ENCODE measurements at regions not wholly inside any gene's neighbourhood (a gene's known extent, or its start where the extent isn't known, plus 50 kb on each side); places are given as distances from the start of the nearest gene placed in this dataset.
A peak's percentile ranks its signal among the peaks of the same experiment; 100 is the strongest.

GRCh38 chr11:128039140-128040021, 548.0 kb downstream of the ETS1 start:
- no peak for DNase-seq (ENCODE audit: low spot score)

DNA sequence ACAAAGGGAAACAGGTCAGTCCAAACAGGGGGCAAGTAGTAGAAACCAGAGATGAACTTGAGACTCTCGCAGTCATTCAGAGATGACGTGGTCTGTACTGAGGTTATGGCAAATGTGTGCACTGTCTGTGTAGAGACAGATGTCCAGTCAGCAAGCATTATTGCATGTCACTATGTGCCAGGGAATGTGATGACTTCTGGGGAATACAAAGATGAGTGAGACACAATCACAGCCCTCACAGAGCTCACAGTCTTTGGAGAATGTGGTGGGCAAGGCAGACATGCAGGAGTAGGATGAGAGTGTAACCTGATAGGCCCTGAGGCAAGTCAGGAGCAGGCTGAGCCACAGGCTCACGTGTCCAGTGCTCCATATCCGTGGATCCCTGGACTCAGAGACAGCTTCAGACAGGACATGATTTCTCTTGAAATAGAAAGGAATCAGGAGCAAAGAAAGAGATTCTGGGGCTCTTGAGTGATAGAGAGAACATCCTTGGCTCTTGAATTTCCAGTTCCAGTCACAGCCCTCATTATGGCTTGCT, 550.7 kb downstream of the ETS1 start:
- DNase-seq (ENCODE audit: low spot score): no peak

DNA sequence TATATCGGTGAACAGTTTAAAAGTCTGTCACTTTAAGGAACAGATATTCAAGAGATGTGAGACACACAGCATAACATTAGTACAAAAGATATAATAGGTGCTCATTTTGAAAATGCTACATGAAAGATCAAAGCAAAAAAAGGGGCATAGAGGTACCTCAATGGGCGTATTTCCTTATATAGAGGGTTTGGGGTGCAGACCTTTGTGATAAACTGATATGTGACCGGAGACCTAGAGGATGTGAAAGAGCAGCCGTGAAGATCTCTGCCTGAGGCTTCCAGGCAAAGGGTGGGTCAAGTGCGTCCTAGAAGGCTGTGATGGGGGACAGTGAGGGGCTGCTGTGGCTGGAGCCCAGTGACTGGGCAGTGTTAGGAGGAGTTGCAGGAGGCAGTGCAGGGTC, 551.4 kb downstream of the ETS1 start:
- DNase-seq (ENCODE audit: low spot score): no peak

DNA sequence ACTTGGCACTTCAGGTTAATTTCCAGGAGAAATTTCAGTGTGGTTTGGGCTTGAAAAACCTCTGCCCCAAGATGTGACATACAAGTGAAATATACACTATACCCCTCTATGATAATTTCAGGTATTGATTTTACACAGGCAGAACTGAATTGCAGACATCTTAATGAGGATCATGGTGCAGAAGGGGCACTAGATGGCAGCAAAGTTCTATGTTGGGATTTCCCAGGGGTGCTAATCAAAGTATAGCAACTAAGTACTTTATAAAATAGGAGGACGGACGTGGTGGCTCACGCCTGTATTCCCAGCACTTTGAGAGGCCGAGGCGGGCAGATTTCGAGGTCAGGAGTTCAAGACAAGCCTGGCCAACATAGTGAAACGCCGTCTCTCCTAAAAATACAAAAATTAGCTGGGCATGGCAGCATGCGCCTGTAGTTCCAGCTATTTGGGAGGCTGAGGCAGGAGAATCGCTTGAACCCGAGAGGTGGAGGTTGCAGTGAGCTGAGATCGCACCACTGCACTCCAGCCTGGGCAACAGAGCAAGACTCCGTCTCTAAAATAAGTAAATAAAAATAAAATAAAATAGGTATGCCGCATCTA, 555.7 kb downstream of the ETS1 start:
- DNase-seq (ENCODE audit: low spot score): peak; percentile 45

GRCh38 chr11:128029219-128029722, 558.1 kb downstream of the ETS1 start:
- no peak for DNase-seq (ENCODE audit: low spot score)

DNA sequence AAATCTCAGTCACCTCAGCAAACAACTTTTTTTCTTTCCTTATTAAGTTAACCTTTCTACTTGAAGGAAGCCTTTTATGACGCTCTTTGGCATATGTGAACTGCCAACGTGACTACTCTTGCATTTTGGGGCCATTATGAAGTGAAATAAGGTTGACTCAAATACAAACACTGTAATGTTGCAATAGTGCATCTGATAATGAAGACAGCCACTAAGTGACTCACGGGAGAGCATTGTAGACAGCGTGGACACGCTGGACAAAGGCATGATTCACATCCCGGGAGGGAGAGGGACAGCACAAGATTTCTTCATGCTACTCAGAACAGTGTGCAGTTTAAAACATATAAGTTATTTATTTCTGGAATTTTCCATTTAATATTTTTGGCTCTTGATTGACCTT, 560.8 kb downstream of the ETS1 start:
- no peak for DNase-seq (ENCODE audit: low spot score)

DNA sequence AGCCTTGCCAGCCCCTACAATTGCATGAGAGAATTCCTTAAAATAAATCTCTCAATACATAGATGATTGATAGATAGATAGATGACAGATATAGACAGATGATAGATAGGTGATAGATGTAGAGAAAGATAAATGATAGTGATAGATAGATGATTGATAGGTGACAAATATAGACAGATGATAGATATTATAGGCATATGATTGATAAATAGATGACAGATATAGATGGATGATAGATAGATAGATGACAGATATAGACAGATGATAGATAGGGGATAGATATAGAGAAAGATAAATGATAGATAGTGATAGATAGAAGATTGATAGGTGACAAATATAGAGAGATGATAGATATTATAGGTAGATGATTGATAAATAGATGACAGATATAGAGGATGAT, 564.6 kb downstream of the ETS1 start:
- DNase-seq (ENCODE audit: low spot score): no peak

DNA sequence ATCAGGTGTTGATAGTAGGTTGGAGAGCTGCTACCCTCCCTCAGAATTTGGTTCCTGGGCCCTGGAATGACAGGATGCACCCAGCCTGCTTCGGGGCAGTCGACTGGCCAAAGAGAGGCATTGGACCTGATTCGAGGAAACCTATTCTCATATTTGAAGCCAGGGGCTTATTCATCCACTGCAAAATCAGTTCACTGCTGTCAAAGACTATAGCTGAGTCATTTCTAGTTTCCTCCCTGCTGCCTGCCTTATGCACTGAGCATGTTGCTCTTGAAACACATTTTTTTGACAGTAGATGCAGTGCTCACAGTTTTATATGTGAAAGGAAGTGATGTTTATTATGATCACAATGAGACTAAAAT, 565.4 kb downstream of the ETS1 start:
- no peak for DNase-seq (ENCODE audit: low spot score)

DNA sequence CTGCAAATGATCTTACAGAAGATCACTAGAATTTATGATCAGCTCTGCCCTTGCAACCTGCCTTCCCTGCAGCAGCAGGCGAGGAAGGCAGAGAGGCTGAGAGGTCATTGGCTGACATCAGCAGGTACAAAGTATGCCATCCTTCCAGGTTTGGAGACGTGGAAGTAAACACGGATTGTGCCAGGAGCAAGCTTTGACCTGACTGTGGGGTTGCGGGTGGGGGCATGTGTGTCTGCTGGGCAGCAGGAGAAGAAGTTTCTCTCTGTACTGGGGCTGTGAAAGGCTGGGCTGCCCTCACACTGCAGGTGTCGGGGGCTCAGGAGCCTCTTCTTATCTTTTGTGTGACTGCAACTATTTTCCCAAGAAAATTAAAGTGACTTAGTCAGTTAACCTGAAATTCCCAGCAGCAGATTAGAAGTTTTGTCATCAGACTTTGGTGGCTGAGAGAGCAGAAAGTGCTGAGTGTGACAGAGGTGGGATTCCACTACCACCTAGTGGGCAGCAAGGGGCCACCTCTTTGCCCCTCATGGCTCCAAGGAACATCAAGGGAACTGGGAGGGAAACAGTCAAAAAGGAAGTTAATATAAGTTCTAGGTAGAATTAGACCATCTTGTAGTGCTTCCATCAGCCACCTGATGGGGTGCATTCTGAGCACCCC, 565.9 kb downstream of the ETS1 start:
- no peak for DNase-seq (ENCODE audit: low spot score)

GRCh38 chr11:128018692-128019091, 568.7 kb downstream of the ETS1 start:
- DNase-seq (ENCODE audit: low spot score): no peak

DNA sequence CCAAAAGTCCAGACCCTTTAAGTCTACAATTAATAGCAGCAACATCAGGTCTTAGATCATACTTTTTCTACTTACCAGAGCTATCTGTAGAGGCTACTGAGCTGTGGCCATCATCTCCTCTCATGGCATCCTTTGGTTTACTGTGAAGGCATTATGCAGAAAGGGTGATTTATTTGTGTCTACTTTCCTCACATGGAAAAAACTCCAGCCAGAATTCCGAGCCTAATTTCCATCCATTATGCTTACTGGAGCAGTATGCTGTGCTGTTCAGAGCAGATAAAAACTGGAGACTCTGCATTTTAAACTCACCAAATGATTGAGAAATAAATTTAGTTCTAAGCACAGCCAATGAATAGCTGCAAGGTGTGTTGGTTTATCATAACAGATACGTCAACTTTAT, 581.8 kb downstream of the ETS1 start:
- DNase-seq (ENCODE audit: low spot score): no peak

GRCh38 chr11:127998421-127998820, 588.9 kb downstream of the ETS1 start:
- DNase-seq (ENCODE audit: low spot score): no peak

DNA sequence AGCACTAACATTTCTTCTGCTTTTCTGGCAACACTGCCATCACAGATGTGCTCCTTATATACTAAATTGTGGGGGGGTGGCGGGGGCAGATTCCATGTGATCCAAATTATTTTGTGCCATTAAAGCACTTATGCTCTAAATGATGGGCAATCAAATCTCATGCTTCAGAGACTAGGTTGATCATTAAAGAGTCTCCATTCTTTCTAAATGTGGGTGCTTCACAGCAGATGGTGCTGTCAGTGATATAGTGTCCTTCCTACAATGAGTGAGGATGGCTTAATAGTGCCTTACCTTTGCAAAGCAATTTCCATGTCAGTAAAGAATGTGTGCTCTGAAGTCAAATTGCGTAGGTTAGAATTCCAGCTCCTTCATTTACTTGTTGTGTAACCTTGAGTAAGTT, 589.8 kb downstream of the ETS1 start:
- DNase-seq (ENCODE audit: low spot score): no peak

- no peak for DNase-seq (ENCODE audit: low spot score)
Measured at GRCh38 chr11:127996825-127997224, 590.5 kb downstream of the ETS1 start.

DNA sequence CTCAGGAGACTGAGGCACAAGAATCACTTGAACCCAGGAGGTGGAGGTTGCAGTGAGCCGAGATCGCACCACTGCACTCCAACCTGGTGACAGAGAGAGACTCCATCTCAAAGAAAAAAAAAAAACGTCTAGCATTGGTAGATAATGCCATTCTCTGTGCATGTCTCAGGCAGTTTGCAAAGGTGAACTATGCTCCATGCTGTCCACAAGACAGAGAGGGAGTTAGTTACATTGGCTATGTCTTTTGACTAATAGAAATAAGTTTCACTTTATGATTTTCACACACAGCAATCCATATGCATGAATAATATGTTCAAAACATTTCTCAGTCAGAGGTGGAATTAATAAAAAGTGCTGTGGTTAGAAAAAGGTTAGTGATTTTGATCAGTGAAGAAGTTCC, 591.4 kb downstream of the ETS1 start:
- no peak for DNase-seq (ENCODE audit: low spot score)

DNA sequence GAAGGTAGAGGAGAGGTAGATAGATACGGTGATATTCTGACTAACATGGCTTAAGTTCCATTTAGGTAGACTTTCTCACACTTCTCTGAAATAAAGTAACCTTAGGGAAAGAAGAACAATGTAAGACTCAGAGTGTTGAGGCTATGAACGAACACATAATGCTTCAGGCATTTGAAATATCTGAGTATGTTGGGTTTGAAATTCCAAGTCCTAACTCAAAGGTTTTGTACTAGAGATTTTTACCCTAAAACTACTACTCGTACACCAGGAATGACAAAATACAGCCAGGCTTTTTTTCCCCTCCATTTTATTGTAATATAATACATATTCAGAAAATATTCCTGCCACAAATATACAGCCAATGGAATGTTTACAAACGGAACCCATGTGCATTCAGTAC, 592.6 kb downstream of the ETS1 start:
- DNase-seq (ENCODE audit: low spot score): no peak

- DNase-seq (ENCODE audit: low spot score): no peak
Measured at GRCh38 chr11:127993788-127994187, 593.6 kb downstream of the ETS1 start.

GRCh38 chr11:127993281-127993680, 594.1 kb downstream of the ETS1 start:
- DNase-seq (ENCODE audit: low spot score): no peak

DNA sequence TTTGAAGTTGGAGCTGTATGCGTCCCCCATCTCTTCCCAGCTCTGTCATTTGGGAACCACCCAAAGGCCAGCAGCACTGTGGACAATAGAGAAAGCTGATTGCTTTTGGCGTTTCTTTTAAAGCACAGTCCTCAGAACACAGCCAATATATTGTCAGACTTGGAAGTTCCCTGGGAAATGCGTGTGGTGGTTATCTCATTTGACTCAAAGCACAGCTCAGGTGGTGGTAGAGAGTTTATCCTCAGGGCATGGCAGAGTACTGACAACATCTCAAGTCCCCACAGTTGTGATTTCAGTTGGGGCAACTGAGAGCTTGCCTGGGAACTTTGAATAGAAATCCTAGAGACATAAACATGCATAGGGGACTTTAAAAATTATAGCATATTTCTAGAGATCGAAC, 601.3 kb downstream of the ETS1 start:
- no peak for DNase-seq (ENCODE audit: low spot score)

GRCh38 chr11:127972816-127973215, 614.5 kb downstream of the ETS1 start:
- DNase-seq (ENCODE audit: low spot score): no peak

DNA sequence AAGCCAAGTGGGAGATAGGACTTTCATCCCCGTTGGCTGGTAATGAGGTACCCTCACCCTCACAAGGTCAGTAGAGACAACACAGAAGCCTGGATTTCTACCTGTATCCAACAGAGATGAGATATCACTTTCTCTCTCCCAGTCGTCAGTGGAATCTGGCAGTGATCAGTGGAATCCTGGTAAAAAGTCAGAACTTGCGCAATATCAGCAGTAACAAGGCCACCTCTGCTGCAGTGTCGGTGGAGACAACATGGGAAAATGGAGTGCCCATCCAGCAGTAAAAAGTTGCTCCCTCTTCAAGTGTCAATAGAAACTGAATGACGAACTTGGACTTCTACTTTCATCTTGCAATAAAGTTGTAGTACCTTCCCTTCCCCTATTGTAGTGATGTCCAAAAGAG, 615.9 kb downstream of the ETS1 start:
- no peak for DNase-seq (ENCODE audit: low spot score)

DNA sequence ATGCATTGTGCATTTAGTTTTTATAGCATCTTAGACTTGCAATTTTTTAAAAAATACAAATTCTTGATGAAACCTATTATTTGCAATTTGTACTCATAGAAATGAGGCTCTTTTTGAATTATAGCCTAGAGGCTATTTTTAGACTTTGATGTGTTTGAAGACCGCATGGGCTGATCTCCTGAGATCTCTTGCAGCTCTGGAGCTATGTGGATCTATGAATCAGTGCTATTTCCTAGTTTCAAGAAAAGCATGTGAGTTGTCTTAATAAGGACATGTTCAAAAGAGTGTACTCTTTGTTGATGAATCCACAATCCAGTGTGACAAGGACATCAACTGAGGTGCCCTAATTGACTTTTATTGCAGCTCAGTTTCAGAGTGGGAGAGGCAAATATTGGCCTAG, 620.5 kb downstream of the ETS1 start:
- no peak for DNase-seq (ENCODE audit: low spot score)
